ENCODE measurements at regions not wholly inside any gene's neighbourhood (a gene's known extent, or its start where the extent isn't known, plus 50 kb on each side); places are given as distances from the start of the nearest gene placed in this dataset.

DNA sequence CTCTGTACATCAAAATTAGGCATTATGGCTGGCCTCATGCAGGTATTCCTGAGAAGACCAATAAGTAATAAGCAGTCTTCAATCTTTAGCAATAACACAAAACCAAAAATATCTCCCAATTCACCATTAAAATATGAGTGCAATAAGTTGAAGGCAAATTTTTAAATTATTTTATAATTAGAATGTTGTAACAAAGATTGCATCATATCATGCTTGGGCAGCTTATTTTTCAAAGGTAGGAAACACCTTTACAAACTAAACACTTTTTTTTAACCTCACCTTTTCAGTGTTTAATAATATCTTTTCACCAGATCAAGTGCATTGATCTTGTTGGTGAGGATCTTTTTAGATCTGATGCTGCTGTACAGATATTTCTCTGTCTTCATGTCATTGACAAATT is 592.9 kb upstream of the PITX2 start:
- TF ChIP-seq, protein P1, sequence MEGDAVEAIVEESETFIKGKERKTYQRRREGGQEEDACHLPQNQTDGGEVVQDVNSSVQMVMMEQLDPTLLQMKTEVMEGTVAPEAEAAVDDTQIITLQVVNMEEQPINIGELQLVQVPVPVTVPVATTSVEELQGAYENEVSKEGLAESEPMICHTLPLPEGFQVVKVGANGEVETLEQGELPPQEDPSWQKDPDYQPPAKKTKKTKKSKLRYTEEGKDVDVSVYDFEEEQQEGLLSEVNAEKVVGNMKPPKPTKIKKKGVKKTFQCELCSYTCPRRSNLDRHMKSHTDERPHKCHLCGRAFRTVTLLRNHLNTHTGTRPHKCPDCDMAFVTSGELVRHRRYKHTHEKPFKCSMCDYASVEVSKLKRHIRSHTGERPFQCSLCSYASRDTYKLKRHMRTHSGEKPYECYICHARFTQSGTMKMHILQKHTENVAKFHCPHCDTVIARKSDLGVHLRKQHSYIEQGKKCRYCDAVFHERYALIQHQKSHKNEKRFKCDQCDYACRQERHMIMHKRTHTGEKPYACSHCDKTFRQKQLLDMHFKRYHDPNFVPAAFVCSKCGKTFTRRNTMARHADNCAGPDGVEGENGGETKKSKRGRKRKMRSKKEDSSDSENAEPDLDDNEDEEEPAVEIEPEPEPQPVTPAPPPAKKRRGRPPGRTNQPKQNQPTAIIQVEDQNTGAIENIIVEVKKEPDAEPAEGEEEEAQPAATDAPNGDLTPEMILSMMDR (IDR thresholded peaks at IDR 0.05), result no peak
- TF ChIP-seq POLR2A (IDR thresholded peaks at IDR 0.05) (no peak), EP300 (IDR thresholded peaks at IDR 0.05) (no peak)
